Activated T-helper 2 cell treated with anti-CD3 and anti-CD28 coated beads, Interferon-gamma antibody, Interleukin-2, Interleukin-4, amounts not matched to agents 10 μg/mL and 5 μg/mL and 100 μg/mL, durations not matched to agents 14 hours and 24 hours and 36 hours (primary cell): ENCODE measurements at regions not wholly inside any gene's neighbourhood (a gene's known extent, or its start where the extent isn't known, plus 50 kb on each side); places are given as distances from the start of the nearest gene placed in this dataset.

Experiments
- DNase-seq: peaks from one replicate; pipeline ENCODE4 v3.0.0; 2021; ENCODE audit warnings: low spot score
- H3K27ac Mint-ChIP-seq: one replicate; pipeline ENCODE4 v1.8.0; 2021; ENCODE audit warnings: mixed read lengths
- H3K27me3 Mint-ChIP-seq: one replicate; pipeline ENCODE4 v1.8.0; 2021; ENCODE audit warnings: low read depth, mixed read lengths
- H3K36me3 Mint-ChIP-seq: one replicate; pipeline ENCODE4 v1.8.0; 2021; ENCODE audit warnings: low read depth, mixed read lengths
- H3K4me1 Mint-ChIP-seq: one replicate; pipeline ENCODE4 v1.8.0; 2021; ENCODE audit warnings: low read depth, mixed read lengths
- H3K4me3 Mint-ChIP-seq: one replicate; pipeline ENCODE4 v1.8.0; 2021; ENCODE audit warnings: low read depth, mild to moderate bottlenecking, moderate library complexity, mixed read lengths
- H3K9me3 Mint-ChIP-seq: one replicate; pipeline ENCODE4 v1.8.0; 2021; ENCODE audit warnings: mixed read lengths
- intact Hi-C: fragments of 100-400 bp; cut with micrococcal nuclease; formaldehyde crosslinking; loops from one replicate; pipeline ENCODE4 v1.15.1; 2023

GRCh38 chr7:57361406-57361805 is 88.6 kb upstream of the ZNF716 start:
- Mint-ChIP-seq H3K36me3 (peaks cover 4% of the 10 kb centered on the region), H3K27me3 (no peaks in the 10 kb centered on the region), H3K4me1 (no peaks in the 10 kb centered on the region), H3K4me3 (no peak overlapping the region), H3K27ac (no peak overlapping the region), H3K9me3 (peaks cover 73% of the 10 kb centered on the region)
- no peak for DNase-seq
- intact Hi-C loops: no loop called here

- H3K27me3 Mint-ChIP-seq: no peaks in the 10 kb centered on the region
- H3K9me3 Mint-ChIP-seq: peaks cover 77% of the 10 kb centered on the region
- H3K4me1 Mint-ChIP-seq: no peaks in the 10 kb centered on the region
- H3K4me3 Mint-ChIP-seq: no peak overlapping the region
- no peak overlapping the region for H3K27ac Mint-ChIP-seq
- peaks cover 4% of the 10 kb centered on the region for H3K36me3 Mint-ChIP-seq
- intact Hi-C loops: no loop called here
- DNase-seq: no peak
Measured at GRCh38 chr7:57362868-57363267, 87.1 kb upstream of the ZNF716 start.

GRCh38 chr7:57363321-57363720 is 86.7 kb upstream of the ZNF716 start:
- Mint-ChIP-seq H3K36me3 (peaks cover 4% of the 10 kb centered on the region), H3K4me3 (no peak overlapping the region), H3K4me1 (no peaks in the 10 kb centered on the region), H3K27me3 (no peaks in the 10 kb centered on the region), H3K9me3 (peaks cover 77% of the 10 kb centered on the region), H3K27ac (no peak overlapping the region)
- no peak for DNase-seq
- intact Hi-C loops: no loop called here

GRCh38 chr7:57364933-57365710 is 84.9 kb upstream of the ZNF716 start:
- Mint-ChIP-seq H3K27ac (no peak overlapping the region), H3K4me1 (no peaks in the 10 kb centered on the region), H3K9me3 (peaks cover 78% of the 10 kb centered on the region), H3K36me3 (no peaks in the 10 kb centered on the region), H3K4me3 (no peak overlapping the region), H3K27me3 (no peaks in the 10 kb centered on the region)
- intact Hi-C loops: no loop called here
- no peak for DNase-seq

- Mint-ChIP-seq H3K27ac (no peak overlapping the region), H3K36me3 (peaks cover under 1% of the 10 kb centered on the region), H3K9me3 (peaks cover 81% of the 10 kb centered on the region), H3K4me1 (no peaks in the 10 kb centered on the region), H3K27me3 (no peaks in the 10 kb centered on the region), H3K4me3 (no peak overlapping the region)
- no peak for DNase-seq
- intact Hi-C loops: no loop called here
Measured at GRCh38 chr7:57367171-57367570, 82.8 kb upstream of the ZNF716 start.

GRCh38 chr7:57370066-57370738 is 79.8 kb upstream of the ZNF716 start:
- H3K27me3 Mint-ChIP-seq: no peaks in the 10 kb centered on the region
- H3K27ac Mint-ChIP-seq: no peak overlapping the region
- DNase-seq: no peak
- peaks cover 79% of the 10 kb centered on the region for H3K9me3 Mint-ChIP-seq
- peaks cover 5% of the 10 kb centered on the region for H3K36me3 Mint-ChIP-seq
- H3K4me1 Mint-ChIP-seq: no peaks in the 10 kb centered on the region
- intact Hi-C loops: no loop called here
- no peak overlapping the region for H3K4me3 Mint-ChIP-seq

GRCh38 chr7:57370739-57371098 is 79.3 kb upstream of the ZNF716 start:
- Mint-ChIP-seq H3K4me1 (no peaks in the 10 kb centered on the region), H3K36me3 (peaks cover 5% of the 10 kb centered on the region), H3K27ac (no peak overlapping the region), H3K27me3 (no peaks in the 10 kb centered on the region), H3K9me3 (peaks cover 81% of the 10 kb centered on the region), H3K4me3 (no peak overlapping the region)
- intact Hi-C loops: no loop called here
- no peak for DNase-seq

GRCh38 chr7:57375783-57376182 is 74.2 kb upstream of the ZNF716 start:
- Mint-ChIP-seq H3K9me3 (peaks cover 74% of the 10 kb centered on the region), H3K4me1 (no peaks in the 10 kb centered on the region), H3K4me3 (no peak overlapping the region), H3K27ac (no peak overlapping the region), H3K27me3 (no peaks in the 10 kb centered on the region), H3K36me3 (peaks cover 5% of the 10 kb centered on the region)
- intact Hi-C loops: no loop called here
- no peak for DNase-seq

GRCh38 chr7:57381581-57381980 is 68.4 kb upstream of the ZNF716 start:
- no peak overlapping the region for H3K27ac Mint-ChIP-seq
- no peaks in the 10 kb centered on the region for H3K27me3 Mint-ChIP-seq
- DNase-seq: no peak
- H3K9me3 Mint-ChIP-seq: peaks cover 55% of the 10 kb centered on the region
- no peaks in the 10 kb centered on the region for H3K4me1 Mint-ChIP-seq
- intact Hi-C loops: no loop called here
- H3K36me3 Mint-ChIP-seq: peaks cover 4% of the 10 kb centered on the region
- no peak overlapping the region for H3K4me3 Mint-ChIP-seq

- no peak for DNase-seq
- no peaks in the 10 kb centered on the region for H3K27me3 Mint-ChIP-seq
- no peak overlapping the region for H3K27ac Mint-ChIP-seq
- intact Hi-C loops: no loop called here
- no peaks in the 10 kb centered on the region for H3K4me1 Mint-ChIP-seq
- peaks cover 68% of the 10 kb centered on the region for H3K9me3 Mint-ChIP-seq
- peaks cover 4% of the 10 kb centered on the region for H3K36me3 Mint-ChIP-seq
- H3K4me3 Mint-ChIP-seq: no peak overlapping the region
Measured at GRCh38 chr7:57384380-57384779, 65.6 kb upstream of the ZNF716 start.

GRCh38 chr7:57385668-57386067 is 64.3 kb upstream of the ZNF716 start:
- Mint-ChIP-seq H3K9me3 (peaks cover 66% of the 10 kb centered on the region), H3K4me1 (no peaks in the 10 kb centered on the region)
- intact Hi-C loops: no loop called here

GRCh38 chr7:57388761-57389160 is 61.2 kb upstream of the ZNF716 start:
- Mint-ChIP-seq H3K9me3 (peaks cover 62% of the 10 kb centered on the region), H3K36me3 (peaks cover 4% of the 10 kb centered on the region), H3K27me3 (no peaks in the 10 kb centered on the region)

More at GRCh38 chr7:57385668-57386067, 64.3 kb upstream of the ZNF716 start:
- no peak for DNase-seq
- Mint-ChIP-seq H3K4me3 (no peak overlapping the region), H3K27ac (no peak overlapping the region), H3K27me3 (no peaks in the 10 kb centered on the region), H3K36me3 (peaks cover 4% of the 10 kb centered on the region)

GRCh38 chr7:57398548-57398947 is 51.4 kb upstream of the ZNF716 start:
- Mint-ChIP-seq H3K4me3 (no peak overlapping the region), H3K4me1 (no peaks in the 10 kb centered on the region), H3K36me3 (no peaks in the 10 kb centered on the region), H3K27me3 (no peaks in the 10 kb centered on the region), H3K27ac (no peak overlapping the region), H3K9me3 (peaks cover 38% of the 10 kb centered on the region)
- intact Hi-C loops: no loop called here
- DNase-seq: no peak

More at GRCh38 chr7:57388761-57389160, 61.2 kb upstream of the ZNF716 start:
- intact Hi-C loops: no loop called here
- H3K4me3 Mint-ChIP-seq: no peak overlapping the region
- no peaks in the 10 kb centered on the region for H3K4me1 Mint-ChIP-seq
- no peak overlapping the region for H3K27ac Mint-ChIP-seq
- DNase-seq: no peak
